ENCODE measurements at regions not wholly inside any gene's neighbourhood (a gene's known extent, or its start where the extent isn't known, plus 50 kb on each side); places are given as distances from the start of the nearest gene placed in this dataset.

- Histone ChIP-seq H3K4me2 (ENCODE audit: low read length) (no peak overlapping the region), H3K9me3 (ENCODE audit: insufficient read depth, low read length) (peaks cover 8% of the 10 kb centered on the region), H3K9ac (ENCODE audit: low read length) (no peak overlapping the region), H3K4me1 (ENCODE audit: low read length) (no peaks in the 10 kb centered on the region), H3K79me2 (ENCODE audit: low read length) (no peaks in the 10 kb centered on the region), H2AFZ (ENCODE audit: low read depth, low read length) (no peak overlapping the region), H3K27ac (ENCODE audit: low read length) (no peak overlapping the region), H4K20me1 (ENCODE audit: insufficient read depth, low read length) (no peaks in the 10 kb centered on the region), H3K36me3 (replicated peaks; ENCODE audit: low read depth, low read length) (peaks cover 3% of the 10 kb centered on the region), H3K4me3 (ENCODE audit: low read length) (no peak overlapping the region), H3K27me3 (ENCODE audit: low read depth, low read length) (no peaks in the 10 kb centered on the region)
- TF ChIP-seq EZH2phosphoT487 (IDR thresholded peaks at IDR 0.05; ENCODE audit: low read depth), result no peak
- TF ChIP-seq, protein P1, sequence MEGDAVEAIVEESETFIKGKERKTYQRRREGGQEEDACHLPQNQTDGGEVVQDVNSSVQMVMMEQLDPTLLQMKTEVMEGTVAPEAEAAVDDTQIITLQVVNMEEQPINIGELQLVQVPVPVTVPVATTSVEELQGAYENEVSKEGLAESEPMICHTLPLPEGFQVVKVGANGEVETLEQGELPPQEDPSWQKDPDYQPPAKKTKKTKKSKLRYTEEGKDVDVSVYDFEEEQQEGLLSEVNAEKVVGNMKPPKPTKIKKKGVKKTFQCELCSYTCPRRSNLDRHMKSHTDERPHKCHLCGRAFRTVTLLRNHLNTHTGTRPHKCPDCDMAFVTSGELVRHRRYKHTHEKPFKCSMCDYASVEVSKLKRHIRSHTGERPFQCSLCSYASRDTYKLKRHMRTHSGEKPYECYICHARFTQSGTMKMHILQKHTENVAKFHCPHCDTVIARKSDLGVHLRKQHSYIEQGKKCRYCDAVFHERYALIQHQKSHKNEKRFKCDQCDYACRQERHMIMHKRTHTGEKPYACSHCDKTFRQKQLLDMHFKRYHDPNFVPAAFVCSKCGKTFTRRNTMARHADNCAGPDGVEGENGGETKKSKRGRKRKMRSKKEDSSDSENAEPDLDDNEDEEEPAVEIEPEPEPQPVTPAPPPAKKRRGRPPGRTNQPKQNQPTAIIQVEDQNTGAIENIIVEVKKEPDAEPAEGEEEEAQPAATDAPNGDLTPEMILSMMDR (IDR thresholded peaks at IDR 0.05; ENCODE audit: low read depth, low read length), result no peak
Observed at GRCh38 chr13:84400706-84401105, 518.4 kb upstream of the SLITRK1 start.

GRCh38 chr13:84399320-84400085, 517.2 kb upstream of the SLITRK1 start:
- H3K27ac ChIP-seq (ENCODE audit: low read length), result no peak overlapping the region
- no peaks in the 10 kb centered on the region for H3K79me2 ChIP-seq (ENCODE audit: low read length)
- H2AFZ ChIP-seq (ENCODE audit: low read depth, low read length), result no peak overlapping the region

GRCh38 chr13:84393981-84394625, 511.8 kb upstream of the SLITRK1 start:
- no peak for TF ChIP-seq EZH2phosphoT487 (IDR thresholded peaks at IDR 0.05; ENCODE audit: low read depth)
- TF ChIP-seq, protein P1 (IDR thresholded peaks at IDR 0.05; ENCODE audit: low read depth, low read length), result no peak
- no peak overlapping the region for H3K4me2 ChIP-seq (ENCODE audit: low read length)
- no peaks in the 10 kb centered on the region for H4K20me1 ChIP-seq (ENCODE audit: insufficient read depth, low read length)
- no peak overlapping the region for H3K9ac ChIP-seq (ENCODE audit: low read length)
- no peaks in the 10 kb centered on the region for H3K27me3 ChIP-seq (ENCODE audit: low read depth, low read length)
- H3K4me1 ChIP-seq (ENCODE audit: low read length), result no peaks in the 10 kb centered on the region
- peaks cover 1% of the 10 kb centered on the region for H3K36me3 ChIP-seq (replicated peaks; ENCODE audit: low read depth, low read length)
- H3K9me3 ChIP-seq (ENCODE audit: insufficient read depth, low read length), result peaks cover 9% of the 10 kb centered on the region
- no peak overlapping the region for H3K27ac ChIP-seq (ENCODE audit: low read length)
- no peaks in the 10 kb centered on the region for H3K79me2 ChIP-seq (ENCODE audit: low read length)
- H2AFZ ChIP-seq (ENCODE audit: low read depth, low read length), result no peak overlapping the region
- no peak overlapping the region for H3K4me3 ChIP-seq (ENCODE audit: low read length)

More at GRCh38 chr13:84399320-84400085, 517.2 kb upstream of the SLITRK1 start:
- TF ChIP-seq, protein P1 (IDR thresholded peaks at IDR 0.05; ENCODE audit: low read depth, low read length), result no peak
- TF ChIP-seq EZH2phosphoT487 (IDR thresholded peaks at IDR 0.05; ENCODE audit: low read depth), result no peak
- Histone ChIP-seq H3K36me3 (replicated peaks; ENCODE audit: low read depth, low read length) (peaks cover 3% of the 10 kb centered on the region), H3K9me3 (ENCODE audit: insufficient read depth, low read length) (peaks cover 8% of the 10 kb centered on the region), H4K20me1 (ENCODE audit: insufficient read depth, low read length) (no peaks in the 10 kb centered on the region), H3K27me3 (ENCODE audit: low read depth, low read length) (no peaks in the 10 kb centered on the region), H3K4me3 (ENCODE audit: low read length) (no peak overlapping the region), H3K4me1 (ENCODE audit: low read length) (no peaks in the 10 kb centered on the region), H3K4me2 (ENCODE audit: low read length) (no peak overlapping the region), H3K9ac (ENCODE audit: low read length) (no peak overlapping the region)

DNA sequence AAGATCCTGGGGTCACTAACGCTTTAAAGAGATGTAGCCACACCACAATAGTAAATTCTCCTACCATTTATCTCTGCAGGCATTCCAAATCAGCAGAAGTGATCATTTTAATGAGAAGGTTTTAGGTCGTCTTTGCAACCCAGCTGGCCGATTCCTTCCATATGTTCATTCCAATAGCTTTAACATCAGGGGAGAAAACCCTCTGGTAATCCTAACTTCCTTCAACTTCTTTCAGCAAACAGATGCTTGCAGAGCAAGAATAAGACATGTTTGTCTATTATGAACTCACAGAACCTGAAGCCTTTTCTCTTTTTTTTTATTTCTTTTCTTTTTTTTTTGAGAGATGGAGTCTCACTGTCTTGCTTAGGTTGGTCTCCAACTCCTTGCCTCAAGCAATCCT, 498.6 kb upstream of the SLITRK1 start:
- no peak overlapping the region for H2AFZ ChIP-seq (ENCODE audit: low read depth, low read length)

More for the DNA sequence above, 498.6 kb upstream of the SLITRK1 start:
- H3K4me2 ChIP-seq (ENCODE audit: low read length), result no peak overlapping the region
- H3K9me3 ChIP-seq (ENCODE audit: insufficient read depth, low read length), result no peaks in the 10 kb centered on the region
- no peak for TF ChIP-seq EZH2phosphoT487 (IDR thresholded peaks at IDR 0.05; ENCODE audit: low read depth)
- TF ChIP-seq, protein P1 (IDR thresholded peaks at IDR 0.05; ENCODE audit: low read depth, low read length), result no peak
- no peaks in the 10 kb centered on the region for H3K27me3 ChIP-seq (ENCODE audit: low read depth, low read length)
- no peaks in the 10 kb centered on the region for H4K20me1 ChIP-seq (ENCODE audit: insufficient read depth, low read length)
- H3K4me3 ChIP-seq (ENCODE audit: low read length), result no peak overlapping the region
- no peaks in the 10 kb centered on the region for H3K79me2 ChIP-seq (ENCODE audit: low read length)
- H3K36me3 ChIP-seq (replicated peaks; ENCODE audit: low read depth, low read length), result no peaks in the 10 kb centered on the region
- no peak overlapping the region for H3K27ac ChIP-seq (ENCODE audit: low read length)
- H3K9ac ChIP-seq (ENCODE audit: low read length), result no peak overlapping the region
- H3K4me1 ChIP-seq (ENCODE audit: low read length), result no peaks in the 10 kb centered on the region
